Coronary artery (tissue), 2 donors: ENCODE measurements at regions not wholly inside any gene's neighbourhood (a gene's known extent, or its start where the extent isn't known, plus 50 kb on each side); places are given as distances from the start of the nearest gene placed in this dataset.
"Not testable (repeated sequence)": the region's sequence is repeated elsewhere in the genome, so short reads cannot be mapped to it uniquely, and the experiment has no call there.

Experiments
- DNase-seq: peaks from one replicate; pipeline ENCODE4 v3.0.0-alpha.2; 2017; ENCODE audit warnings: low spot score
- H3K27ac ChIP-seq, 2 donors: fragments of 200-600 bp; sonication (generic); one replicate each; pipeline ENCODE4 v1.5.1; 2016 to 2019
- H3K4me3 ChIP-seq: fragments of 200-600 bp; sonication (generic); 2 replicates; pipeline ENCODE4 v1.5.1; 2016; ENCODE audit warnings: mild to moderate bottlenecking, moderate library complexity
- CTCF ChIP-seq: fragments of 200-600 bp; sonication (generic); IDR thresholded peaks from one replicate; pipeline ENCODE4 v1.5.1; 2019; ENCODE audit warnings: antibody characterized with exemption

GRCh38 chr1:228838717-228839500 lies 103.6 kb downstream of the RHOU start:
- no peak for DNase-seq

GRCh38 chr1:228839656-228840055 lies 104.4 kb downstream of the RHOU start:
- Histone ChIP-seq H3K4me3 (no peak overlapping the region), H3K27ac (no peak overlapping the region)
- no peak for DNase-seq
- TF ChIP-seq CTCF, result no peak

More at GRCh38 chr1:228838717-228839500, 103.6 kb downstream of the RHOU start:
- Histone ChIP-seq H3K4me3 (no peak overlapping the region), H3K27ac (peak overlapping the region in 1 of 2 donors; percentile 62)
- no peak for TF ChIP-seq CTCF

DNA sequence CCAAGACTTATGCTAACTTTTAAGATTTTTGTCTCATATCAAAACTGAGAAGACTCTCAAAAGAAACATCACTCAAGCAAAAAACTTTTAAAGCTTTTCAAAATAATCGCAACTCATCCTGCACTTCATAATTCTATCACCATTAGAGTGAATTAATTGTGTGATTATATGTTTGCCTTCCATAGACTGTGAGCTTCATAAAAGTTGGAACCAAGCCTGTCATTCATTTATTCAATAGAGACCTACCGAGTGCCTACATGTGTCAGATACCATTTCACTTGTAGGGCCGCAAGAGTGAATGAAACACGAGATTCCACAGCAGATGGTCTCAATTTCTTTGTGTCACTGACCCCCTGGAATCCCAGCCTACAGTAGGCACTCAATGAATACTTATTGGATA lies 106.4 kb downstream of the RHOU start:
- Histone ChIP-seq H3K4me3 (no peak overlapping the region), H3K27ac (peak overlapping the region; percentile 2 to 37)
- no peak for DNase-seq
- no peak for TF ChIP-seq CTCF

DNA sequence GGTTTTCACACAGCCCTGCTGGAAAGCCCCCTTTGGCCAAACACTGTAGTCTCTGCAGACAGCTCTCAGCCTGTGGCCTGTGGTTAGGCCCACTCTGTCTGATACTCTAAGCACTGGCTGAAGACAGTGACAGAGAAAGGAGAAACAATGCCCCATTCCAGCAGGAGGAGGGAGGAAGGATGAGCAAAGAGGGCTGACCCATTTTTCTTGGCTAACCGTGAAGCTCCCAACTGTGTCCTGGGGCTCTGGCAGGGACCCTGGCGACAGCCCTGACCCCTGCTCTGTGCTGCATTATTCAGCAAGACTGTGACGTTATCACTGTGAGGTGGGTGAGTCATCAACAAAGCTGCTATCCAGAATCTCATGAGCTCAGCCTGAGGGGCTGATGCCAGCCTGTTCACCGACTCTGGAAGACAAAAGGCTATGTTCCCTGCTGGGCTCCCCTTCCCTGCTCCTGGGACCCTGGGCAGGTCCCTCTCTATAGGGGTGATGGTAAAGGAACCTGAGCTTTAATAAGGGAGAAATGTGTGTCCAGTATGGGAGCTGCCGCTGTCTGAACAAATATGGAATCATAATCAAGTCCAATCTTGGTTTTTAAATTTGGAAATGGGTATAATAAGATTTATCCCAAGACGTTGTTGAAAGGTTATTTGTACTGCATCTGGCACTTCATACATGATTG lies 107.0 kb downstream of the RHOU start:
- DNase-seq, result no peak
- no peak overlapping the region for H3K4me3 ChIP-seq
- TF ChIP-seq CTCF, result no peak
- H3K27ac ChIP-seq, result peak overlapping the region; percentile 2 to 37

DNA sequence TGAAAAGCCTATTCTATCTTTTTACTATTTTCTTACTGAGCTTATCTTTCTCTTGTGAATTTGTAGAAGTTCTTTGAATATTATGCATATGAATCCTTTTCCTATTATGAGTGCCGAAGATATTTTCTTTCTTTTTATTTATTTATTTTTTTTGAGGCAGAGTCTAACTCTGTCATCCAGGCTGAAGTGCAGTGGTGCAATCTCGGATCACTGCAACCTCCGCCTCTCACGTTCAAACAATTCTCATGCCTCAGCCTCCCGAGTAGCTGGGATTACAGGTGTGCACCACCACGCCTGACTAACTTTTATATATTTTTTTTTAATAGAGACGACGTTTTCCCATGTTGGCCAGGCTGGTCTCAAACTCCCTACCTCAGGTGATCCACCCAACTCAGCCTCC lies 109.8 kb downstream of the RHOU start:
- TF ChIP-seq CTCF, result no peak
- no peak for DNase-seq
- no peak overlapping the region for H3K27ac ChIP-seq
- no peak overlapping the region for H3K4me3 ChIP-seq

DNA sequence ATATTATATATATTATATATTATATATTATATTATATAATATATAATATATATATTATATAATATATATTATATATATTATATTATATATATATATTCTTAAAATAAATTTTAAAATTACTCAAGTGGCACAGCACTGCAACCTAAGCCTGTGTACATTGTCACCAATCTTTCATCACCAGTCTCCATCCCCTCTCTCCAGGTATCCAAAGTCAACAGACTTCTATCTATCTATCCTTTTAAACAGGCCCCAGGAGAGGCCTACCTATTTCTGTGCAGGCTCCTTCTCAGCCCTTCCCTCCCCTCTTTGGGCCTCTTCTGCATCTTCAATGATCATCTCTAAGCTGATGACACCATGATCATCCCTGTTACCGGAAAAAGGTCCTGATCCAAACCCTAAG lies 111.7 kb downstream of the RHOU start:
- H3K27ac ChIP-seq, result no peak overlapping the region
- no peak for DNase-seq
- TF ChIP-seq CTCF, result no peak
- no peak overlapping the region for H3K4me3 ChIP-seq

DNA sequence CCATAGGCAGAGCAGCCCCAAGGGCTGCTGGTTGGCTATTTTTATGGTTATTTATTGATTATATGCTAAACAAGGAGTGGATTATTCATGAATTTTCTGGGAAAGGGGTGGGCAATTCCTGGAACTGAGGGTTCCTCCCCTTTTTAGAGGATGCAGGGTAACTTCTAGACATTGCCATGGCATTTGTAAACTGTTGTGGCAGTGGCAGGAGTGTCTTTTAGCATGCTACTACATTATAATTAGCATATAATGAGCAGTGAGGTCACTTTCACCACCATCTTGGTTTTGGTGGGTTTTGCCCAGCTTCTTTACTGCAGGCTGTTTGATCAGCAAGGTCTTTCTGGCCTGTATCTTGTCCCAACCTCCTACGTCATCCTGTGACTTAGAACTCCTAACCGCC lies 112.2 kb downstream of the RHOU start:
- not testable (repeated sequence) for H3K27ac ChIP-seq, H3K4me3 ChIP-seq, DNase-seq
